GM18909 (cell line): ENCODE measurements at regions not wholly inside any gene's neighbourhood (a gene's known extent, or its start where the extent isn't known, plus 50 kb on each side); places are given as distances from the start of the nearest gene placed in this dataset.

ENCODE experiments used
- ATAC-seq: cut with Tn5 transposase; IDR thresholded peaks from one replicate; pipeline ENCODE4 v1.9.1; 2021; ENCODE audit warnings: mild to moderate bottlenecking; ENCODE audit not compliant: unreplicated experiment, poor library complexity

DNA sequence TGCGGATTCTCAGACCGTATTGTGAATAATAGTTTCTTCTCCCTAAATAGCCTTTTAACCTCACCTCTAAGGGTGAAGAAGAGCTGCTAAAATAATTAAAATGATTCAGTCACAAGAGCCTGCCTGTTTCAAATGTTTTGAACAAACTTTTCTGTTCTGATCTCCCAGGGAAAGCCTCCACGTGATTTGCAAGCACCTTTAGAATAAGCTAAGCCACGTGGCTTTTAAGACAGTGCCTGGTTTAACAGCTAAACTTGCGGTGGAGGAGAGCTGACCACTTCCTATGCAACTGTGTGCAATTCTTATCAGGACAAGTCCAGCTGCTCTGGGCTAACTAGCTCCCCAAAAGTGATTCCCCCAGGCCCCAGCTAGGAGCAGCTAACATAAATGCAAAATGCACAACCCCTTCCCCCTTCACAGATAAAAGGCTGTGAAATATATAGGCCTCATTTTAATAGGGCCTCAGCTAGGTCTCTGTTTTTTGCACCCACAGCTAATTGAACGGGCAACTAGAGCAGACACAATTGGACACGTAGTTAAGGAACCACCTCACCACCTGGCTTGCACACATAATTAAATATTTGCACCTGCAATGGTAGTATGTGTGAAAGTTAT is 401.2 kb upstream of the NR2F2 start:
- peak; percentile 92 for ATAC-seq

DNA sequence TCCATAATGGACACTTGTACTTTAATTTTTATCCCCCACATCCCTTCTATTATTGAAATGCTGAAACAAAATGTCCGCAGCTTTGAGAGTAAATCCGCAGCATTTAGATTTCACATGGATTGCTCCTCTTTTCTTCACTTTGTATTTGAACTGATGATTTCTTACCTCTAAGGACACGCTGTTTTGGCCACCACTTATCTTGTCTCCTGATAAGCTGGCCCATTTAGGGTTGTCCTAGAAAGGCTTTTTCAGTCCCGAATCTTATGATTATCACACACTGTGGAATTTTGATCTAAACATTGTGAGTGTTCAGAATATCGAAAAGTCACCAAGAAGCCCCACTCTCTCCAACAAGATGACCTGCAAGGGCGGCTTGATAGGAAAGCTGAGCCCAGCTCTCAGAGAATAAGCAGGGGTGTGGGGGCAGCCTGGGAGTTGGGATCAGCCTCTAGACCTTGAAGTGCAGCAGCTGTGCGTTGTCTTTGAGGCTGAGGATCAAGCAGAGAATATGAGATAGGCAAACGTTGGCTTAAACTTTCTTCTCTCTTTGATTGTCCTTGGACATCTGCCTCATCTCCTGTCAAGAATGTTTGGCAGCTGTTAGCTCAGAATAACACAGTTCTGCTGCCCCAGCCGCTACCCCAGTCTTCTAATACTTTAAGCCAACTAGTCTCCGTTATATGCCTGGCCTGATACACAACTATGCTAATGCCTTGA is 399.7 kb upstream of the NR2F2 start:
- no peak for ATAC-seq

DNA sequence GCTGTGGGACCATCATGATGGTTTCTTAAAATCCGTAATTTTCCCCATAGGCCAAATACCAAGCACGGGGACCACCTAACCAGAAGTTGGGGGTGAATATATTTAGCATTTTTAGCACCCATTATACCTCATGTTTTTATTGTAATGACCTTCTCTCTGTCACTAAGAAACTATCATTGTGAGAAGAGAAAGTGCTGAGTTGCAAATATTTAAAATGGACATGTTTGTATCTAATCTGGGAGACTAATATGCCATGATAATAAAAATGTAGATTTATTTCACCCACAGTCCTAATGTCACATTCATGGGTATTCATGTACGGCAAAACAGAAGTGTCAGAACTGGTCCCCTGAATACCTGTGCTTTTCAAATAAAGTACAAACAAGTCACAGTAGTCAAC is 398.9 kb upstream of the NR2F2 start:
- ATAC-seq = no peak

DNA sequence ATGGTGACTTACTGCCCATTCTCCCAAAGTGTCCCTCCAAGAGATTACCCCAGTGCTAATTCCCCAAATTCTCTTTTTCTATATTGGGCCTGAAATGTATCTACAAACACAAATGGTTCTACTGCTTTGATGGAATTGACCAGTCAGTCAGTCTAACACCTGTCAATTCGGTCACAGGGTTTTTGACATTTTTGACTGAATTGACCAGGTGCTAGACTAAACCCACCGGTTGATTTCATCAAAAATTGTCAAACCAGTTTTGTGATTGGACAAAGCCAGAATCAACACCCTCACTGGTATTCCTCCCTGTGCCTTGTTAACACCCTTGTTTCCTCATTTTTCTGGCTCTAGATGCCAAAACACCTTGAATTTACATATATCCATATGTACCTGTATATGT is 398.4 kb upstream of the NR2F2 start:
- no peak for ATAC-seq

DNA sequence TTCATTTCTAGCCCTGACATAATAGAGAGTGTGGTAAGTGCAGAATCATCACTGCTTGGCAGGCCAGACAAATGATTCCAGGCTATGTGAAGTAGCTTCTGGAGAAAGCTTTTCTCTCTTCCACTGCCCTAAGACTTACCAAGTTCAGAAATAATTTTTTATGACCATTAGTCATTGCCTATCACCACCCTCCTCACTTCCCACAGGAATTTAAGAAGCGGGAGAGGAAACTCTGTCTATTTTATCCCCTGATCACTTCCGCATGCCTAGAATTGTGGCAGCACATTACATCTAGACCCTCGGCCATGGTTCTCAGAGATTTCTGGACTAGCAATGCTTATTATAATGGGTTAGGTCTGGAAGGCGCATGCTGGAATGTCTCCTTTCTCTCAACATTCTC is 397.8 kb upstream of the NR2F2 start:
- no peak for ATAC-seq

DNA sequence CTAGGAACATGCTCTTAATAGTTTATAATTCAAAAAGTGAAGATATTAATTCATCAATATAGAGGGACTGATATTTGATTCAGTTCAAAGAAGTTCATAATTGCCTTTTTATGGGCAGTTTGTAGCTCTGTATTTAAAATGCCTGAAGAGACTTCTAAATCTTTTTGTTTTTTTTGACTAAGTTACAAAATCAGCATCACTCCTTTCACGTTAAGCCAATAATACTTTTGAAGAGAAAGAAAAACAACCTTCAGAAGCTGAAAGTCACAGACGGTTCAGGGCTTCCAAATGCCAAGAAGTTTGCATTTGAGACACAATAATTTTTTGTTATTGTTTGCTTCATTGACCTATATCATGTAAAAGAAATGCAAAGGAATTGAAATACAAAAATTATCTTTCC is 394.6 kb upstream of the NR2F2 start:
- ATAC-seq = no peak

DNA sequence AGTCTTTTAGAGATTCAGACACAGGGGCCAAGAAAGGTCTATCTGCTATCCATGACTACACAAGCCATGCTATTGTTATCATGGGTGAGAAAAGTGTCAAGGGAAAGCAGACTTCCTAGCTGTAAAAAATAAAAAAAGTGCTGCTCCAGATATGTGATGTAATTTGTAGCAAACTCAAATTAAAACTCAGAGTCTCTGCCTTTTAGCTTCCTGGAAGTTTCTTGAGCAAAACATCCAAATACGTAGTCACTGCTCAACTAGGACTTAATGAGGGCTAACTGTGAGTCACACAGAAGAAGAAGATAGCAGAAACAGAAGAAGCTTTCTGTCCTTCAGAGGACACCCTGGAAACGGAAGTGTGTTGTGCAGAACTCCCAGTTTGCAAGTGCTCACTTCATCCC is 393.4 kb upstream of the NR2F2 start:
- no peak for ATAC-seq

DNA sequence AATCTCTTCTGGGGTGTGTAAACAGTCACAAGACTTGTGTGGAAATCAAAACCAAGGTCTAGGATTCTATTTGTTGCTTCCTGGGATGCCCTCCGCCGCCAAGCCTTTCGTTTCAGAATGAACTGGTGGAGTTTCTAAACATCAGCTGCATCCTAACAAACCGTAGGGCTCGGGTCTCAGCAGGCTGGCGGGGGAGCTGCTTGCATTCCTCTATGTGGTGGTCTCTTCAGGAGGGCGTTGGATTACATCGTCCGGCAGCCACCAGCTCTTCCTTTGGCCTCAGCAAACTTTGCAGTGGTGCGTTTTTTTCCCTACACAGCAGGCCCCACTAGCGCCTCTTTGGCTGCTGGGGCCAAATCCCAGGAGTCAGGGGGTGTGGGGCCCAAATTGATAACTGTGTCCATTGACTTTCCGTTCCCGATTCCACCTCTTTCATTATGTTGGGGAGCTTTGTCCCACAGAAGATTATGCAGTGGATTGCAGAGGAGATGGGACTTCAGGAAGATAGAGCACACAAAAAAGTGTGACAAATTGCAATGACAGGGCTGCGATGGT is 390.0 kb upstream of the NR2F2 start:
- no peak for ATAC-seq

DNA sequence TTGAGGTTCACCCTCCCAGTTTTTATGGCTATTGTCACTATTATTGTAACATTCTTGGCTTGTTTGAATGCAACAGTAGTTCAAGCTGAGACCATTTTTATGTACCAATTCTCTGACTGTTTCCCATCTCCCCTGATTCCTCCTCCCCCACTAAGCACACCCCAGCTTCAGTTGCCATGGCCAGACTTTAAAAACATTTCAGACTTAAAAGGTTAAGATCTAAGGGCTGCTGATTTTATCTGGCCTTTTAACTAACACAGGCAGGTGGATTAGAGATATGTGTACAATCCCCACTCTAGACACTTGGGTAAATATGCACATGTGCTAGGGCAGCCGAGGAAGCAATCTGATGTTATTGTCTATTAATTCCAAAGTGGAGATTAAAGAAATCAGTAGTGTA is 386.3 kb upstream of the NR2F2 start:
- no peak for ATAC-seq

DNA sequence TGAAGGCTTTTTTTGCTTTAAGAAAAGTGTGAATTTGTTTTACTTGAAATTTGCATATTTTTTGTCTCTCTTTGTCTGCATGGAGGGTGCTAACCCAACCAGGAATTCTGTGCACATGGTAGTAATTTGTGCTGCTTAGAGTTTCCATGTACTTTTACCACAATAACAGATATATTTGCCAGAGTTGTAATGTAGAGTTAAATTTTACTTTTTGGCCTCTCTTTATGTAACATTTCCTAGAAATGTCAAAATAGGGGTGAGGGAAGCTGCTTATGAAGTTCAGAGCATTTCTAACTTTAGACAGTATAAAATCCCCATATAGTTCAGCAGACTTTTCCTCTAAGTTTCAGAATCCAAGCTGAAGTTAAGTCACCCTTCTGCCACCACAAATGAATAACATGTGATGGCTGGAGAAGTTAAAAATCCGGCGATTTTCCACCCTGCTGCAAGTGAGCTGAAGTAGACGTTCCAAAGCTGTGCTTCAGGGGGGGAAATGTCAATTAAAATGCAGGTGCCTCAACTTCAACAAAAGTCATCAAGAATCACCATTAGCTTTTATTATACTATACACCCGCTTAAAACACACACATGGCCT is 385.7 kb upstream of the NR2F2 start:
- ATAC-seq = no peak

DNA sequence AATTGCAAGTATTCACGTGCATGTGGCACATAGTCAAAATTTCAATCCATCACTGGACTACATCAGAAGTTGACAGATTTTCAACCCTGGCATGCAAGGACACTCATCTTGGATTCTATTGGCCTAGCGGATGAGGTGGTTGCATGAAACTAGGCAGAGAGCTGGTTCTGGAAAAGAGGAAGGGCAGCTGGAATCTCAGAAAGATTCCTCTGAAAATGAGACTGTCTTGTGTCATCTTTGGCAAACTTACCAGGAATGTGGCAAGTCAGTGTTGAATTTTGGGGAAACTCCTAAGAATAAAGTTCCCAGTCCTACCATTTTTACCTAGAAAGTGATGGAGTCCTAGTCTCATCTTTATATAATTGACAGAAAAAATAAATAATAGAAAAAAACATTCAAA is 384.3 kb upstream of the NR2F2 start:
- ATAC-seq = no peak

DNA sequence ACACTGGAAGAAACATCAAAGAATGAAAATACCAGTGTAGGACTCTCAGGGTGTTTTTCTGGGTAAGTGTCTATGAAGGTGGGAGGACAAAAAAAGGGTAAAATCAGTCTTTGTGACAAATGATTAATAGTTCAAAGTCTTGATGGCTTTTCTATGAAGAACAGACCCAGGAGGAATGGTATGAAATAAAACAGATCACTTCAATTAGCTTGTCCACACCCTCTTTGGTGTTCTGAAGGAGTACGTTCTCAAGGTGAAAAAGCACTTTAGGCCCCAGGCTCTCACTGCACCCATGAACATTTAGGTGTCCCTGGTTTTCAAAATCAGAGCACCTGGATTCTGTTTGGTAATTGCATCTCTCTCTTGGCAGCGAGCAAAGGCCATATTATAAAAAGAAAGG is 383.6 kb upstream of the NR2F2 start:
- ATAC-seq = no peak

DNA sequence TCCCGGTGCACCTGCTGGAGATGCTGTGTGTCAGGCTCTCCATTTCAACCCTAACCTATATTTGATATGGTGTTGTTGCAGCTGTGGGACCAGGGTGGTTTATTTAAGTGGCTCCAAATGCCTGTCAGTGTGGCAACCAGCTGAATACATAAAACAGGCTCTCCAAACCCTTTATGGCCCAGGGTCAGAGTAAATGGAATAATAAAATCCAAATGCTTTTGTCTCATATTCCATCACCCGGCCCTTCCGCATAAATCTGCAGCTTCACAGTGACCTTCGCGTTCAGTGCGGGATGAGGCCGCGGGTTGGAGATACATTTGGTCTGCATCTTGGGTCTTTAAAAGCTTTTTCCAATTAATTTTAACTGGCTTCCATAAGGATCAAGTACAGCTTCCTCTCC is 382.1 kb upstream of the NR2F2 start:
- ATAC-seq = no peak

DNA sequence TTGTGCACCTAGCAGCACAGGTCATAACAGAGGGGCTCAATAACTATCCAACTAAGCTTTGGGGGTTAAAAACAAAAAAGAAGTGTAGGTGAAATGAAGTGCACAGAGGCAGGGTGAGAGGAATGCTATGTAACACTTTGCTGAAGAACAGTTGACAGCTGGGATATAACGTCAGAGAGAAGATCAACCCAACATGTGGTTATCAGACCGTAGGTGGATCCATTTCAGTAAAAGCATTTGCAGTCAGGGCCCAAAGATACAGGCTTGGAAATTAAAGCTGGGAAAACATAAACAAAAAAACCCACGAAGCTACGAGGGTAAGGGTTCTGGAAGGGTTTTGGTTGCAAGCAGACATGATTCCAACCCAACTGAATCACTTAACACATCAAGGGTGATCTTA is 377.5 kb upstream of the NR2F2 start:
- no peak for ATAC-seq

DNA sequence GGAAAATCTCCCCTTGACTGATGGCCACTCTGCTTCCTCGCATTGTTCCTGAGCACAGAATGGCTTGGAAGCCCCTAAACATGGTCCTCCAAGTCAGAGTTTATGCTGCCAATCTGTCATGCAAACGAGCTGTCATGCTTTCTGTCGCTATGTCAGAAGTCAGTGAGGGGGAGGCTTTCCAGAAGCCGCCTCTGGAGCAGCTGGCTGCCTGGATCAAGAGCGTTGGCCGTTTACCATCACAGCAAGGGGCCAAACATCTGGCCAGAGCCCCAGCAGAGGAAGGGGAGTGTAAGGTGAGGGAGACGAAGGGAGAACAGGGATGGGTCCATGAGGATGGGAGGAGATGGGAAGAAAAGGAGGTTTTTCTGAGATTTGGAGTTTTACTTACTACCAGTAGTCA is 372.6 kb upstream of the NR2F2 start:
- no peak for ATAC-seq

DNA sequence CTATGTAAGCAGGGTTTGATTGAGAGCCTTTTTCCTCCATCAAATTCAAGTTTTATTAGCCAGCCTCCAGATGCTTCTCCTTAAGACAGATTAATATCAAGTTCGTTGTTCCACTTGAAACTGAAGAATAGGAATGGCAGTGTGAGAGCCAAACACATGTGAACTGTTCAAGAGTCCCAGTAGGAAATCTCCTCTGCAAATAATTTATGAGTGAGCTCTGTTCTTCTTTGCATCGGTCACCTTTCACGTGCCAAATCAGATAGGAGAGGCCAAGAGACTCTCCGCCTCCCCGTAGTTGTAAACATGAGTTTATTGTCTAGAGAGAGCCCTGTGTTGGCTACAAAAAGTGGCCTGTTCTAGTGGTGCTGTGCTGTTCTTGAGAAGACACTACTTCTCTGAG is 372.1 kb upstream of the NR2F2 start:
- no peak for ATAC-seq

DNA sequence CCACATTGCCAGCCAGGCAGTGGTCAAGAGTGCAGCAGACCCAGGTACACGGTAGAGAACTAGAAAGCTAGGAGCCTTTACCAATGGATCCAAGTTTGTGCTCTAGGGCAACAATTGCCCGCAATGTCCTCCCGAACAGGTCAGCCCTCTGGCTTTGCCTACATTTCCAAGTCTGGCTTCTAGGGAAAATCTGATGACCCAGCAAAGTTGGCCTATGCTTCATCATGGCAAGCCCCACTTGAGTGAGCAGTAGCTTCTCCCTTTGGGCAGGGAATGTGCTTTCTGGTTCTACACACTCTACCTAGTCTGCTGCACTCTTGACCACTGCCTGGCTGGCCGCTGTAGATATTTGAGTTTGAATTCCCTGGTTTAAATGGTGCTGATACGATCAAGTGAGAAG is 361.6 kb upstream of the NR2F2 start:
- ATAC-seq = no peak

DNA sequence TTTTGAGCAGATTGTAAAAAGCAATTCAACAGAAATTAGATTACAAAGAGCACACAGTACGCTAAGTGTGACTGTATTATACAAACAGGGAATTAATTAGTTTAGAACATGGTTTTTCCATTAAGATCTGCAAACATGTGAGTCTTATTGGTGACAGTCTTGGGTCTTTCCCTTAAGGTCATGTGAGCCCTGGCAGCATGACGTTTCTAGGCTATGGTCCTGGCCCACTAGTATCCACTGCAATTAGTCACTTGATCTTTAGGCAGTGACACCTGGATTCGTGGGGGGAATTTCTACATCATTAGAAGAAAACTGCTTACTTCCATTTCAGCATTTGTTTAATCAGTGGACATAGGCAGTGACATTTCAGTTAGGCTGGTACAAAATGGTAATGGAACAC is 360.2 kb upstream of the NR2F2 start:
- ATAC-seq = no peak

DNA sequence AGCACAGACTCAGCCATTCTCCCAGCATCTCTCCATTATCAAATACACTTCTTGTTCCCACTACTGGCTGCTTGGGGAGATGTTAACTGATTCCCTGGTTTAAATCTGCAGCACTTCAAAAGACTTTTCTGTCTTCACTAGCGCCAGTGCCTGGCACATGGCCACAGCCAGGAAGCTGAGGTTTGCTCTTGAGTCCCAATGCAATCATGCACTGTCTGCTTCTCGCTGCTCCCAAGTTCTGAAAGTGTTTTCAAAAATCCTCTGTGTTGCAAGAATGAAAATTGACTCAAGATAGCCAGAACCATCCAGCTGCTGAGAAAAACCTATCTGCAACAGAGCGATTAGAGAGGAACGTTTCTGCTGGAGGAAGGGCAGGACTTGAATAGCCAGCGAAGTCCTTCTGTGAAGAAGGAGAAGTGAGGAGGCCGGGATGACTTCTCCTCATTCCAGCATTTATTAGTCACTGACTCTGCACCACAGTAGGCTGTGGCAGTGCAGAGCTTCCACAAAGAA is 358.4 kb upstream of the NR2F2 start:
- no peak for ATAC-seq

DNA sequence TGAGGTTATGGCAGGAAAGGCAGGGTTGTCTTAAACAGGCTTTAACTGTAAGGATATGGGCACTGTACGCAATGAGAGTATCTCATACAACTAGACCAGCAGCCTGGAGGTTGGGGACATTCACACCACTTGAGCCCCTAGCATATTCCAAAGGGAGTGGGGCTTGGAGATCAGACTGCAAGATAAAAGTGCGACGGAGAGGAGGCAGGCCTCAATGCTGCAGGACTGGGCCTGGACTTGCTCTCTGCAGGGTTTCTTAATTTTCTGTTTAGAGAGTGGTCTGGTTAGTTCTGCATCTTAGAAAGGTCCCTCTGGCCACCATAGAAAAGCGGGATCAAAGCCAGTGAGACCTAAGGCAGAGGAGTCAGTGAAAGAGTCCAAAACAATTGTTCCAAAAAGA is 357.7 kb upstream of the NR2F2 start:
- no peak for ATAC-seq

DNA sequence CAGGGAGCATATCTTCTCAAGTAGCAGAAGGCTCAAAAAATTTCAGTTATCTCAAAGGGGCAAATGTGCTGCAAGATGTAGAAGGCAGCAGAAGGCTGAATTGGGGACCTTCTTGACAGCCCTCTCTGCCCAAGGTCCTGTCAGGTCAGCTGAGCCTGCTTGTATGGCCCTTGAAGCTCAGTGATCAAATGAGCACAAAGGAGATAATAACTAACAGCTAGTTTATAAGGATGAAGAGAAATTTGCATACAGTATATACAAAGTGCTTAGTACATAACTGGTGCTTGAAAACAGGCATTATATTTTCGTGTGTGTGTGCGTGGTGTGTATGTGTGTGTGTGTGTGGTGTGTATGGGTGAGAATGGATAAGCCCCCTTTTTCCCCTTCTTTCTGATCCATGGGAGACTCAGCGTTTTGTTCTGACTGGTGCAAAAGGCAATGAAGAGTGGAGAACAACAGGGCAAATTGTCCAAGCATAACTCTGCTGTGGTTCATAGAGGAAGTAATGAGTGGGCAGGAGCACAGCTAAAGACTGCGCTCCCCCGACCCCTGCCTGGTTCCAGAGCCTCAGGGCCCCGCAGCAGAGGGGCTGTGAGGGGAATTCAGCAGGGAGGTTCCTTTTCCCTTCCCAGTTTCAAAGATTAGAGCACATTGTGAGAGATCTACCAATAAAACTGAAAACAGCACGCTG is 356.8 kb upstream of the NR2F2 start:
- ATAC-seq = peak; percentile 61
